Epithelial cell of esophagus (primary cell): ENCODE measurements at regions not wholly inside any gene's neighbourhood (a gene's known extent, or its start where the extent isn't known, plus 50 kb on each side); places are given as distances from the start of the nearest gene placed in this dataset.

Source experiments
- DNase-seq: peaks from one replicate; pipeline ENCODE4 v3.0.0; 2010; ENCODE audit warnings: low read depth
- H3K4me3 ChIP-seq: 2 replicates; pipeline ENCODE4 v1.5.1; 2011; ENCODE audit warnings: mild to moderate bottlenecking, low read length, control low read depth
- TF ChIP-seq, protein P1 (sequence below): IDR thresholded peaks from 2 replicates; pipeline ENCODE4 v1.5.1; 2011; ENCODE audit warnings: low read depth, mild to moderate bottlenecking, low read length, control low read depth, inconsistent platforms; ENCODE audit not compliant: insufficient read depth; ENCODE audit errors: missing control alignments

DNA sequence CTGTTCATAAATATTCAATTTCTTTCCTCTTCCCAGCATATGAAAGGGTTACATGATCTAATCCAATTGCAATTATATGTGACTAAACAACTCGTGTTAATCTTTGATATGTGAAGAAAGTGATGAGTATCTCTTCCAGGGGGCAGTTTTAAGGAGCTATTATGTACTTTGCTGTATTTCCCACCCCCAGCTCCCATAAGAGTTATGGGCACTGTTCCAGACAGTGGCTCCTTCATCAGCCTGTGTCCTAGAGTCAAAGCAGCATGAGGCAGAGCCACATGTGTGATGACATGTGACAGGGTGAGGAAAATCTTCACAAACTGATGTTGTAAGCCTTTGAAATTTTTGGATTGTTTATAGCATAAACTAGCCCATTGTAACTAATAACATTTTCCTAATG lies 315.4 kb downstream of the DIPK2A start:
- H3K4me3 ChIP-seq, result no peak overlapping the region
- no peak for DNase-seq
- TF ChIP-seq, protein P1, sequence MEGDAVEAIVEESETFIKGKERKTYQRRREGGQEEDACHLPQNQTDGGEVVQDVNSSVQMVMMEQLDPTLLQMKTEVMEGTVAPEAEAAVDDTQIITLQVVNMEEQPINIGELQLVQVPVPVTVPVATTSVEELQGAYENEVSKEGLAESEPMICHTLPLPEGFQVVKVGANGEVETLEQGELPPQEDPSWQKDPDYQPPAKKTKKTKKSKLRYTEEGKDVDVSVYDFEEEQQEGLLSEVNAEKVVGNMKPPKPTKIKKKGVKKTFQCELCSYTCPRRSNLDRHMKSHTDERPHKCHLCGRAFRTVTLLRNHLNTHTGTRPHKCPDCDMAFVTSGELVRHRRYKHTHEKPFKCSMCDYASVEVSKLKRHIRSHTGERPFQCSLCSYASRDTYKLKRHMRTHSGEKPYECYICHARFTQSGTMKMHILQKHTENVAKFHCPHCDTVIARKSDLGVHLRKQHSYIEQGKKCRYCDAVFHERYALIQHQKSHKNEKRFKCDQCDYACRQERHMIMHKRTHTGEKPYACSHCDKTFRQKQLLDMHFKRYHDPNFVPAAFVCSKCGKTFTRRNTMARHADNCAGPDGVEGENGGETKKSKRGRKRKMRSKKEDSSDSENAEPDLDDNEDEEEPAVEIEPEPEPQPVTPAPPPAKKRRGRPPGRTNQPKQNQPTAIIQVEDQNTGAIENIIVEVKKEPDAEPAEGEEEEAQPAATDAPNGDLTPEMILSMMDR, result no peak

DNA sequence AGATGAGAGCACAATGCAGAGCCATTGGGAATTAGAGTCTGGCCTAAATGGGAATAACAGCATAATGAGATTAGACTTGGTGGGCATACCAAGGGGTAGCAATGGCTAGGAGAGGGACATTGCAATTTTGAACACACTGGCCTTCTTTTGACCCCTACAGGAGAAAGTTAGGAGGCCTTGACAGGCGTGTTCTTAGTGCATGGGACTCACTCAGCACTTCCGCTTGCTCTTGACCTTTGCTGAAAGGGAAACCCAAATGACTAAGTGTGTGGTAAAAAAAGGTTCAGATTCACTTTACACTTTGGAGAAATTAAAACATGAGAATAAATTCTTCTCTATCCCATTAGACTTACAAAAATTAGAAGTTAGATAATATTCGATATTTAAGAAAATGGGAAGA lies 317.4 kb downstream of the DIPK2A start:
- no peak for DNase-seq
- H3K4me3 ChIP-seq, result no peak overlapping the region
- TF ChIP-seq, protein P1, result no peak

DNA sequence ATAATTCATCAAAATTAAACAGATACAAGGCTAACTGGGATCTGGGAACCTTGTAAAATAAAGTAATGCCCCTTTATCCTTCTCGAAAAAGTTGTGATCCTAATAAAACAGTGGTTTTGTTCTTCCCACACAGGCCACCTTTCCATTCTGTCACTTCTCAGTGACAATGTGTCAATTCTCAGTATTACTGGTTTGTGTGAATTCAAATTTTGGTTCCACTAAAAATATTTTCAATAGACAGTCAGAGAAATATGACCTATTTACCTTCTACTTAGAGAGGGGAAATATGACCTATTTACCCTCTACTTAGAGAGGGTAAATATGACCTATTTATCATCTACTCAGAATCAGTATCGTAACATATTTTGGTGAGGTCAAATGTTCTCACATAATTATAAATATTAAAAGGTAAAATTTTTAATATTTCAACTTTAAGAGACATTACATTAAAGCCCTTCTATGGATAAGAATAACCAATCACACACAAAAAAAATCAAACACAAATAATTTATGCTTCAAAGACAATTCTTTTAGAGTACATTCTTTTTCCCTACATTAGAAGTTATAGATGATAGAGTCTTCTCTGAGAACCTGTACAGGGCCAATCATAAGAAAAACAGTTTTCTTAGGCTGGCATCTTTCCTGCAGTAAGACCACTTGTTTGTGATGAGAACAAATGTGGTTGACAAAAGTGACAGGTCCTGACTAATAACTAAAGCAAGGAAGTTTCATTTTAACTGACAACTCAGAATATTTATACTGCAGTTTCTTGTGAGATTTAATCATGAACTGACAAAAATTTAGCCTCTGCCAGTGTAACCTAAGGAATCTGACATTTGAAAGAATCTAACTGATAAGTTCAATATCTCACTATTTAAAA lies 323.3 kb downstream of the DIPK2A start:
- no peak overlapping the region for H3K4me3 ChIP-seq
- TF ChIP-seq, protein P1, result no peak
- no peak for DNase-seq

DNA sequence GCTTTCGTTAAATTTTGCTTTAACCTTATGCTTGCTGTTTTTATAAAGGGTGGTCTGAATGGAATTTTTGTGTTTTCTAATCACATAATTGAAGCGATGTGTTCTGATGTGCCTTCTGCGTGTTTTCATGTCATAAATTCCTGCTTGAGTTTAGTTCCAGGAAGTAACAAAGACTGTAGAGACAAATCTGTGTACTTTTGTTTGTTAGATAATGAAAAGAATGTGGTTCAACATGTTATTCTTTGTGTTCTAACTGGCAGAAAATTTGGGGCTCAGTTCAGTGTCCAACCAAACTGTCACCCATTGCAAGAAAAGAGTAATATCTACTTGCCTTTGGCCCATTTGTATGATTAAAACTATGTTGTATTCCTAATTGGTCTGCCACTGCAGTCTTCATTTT lies 324.0 kb downstream of the DIPK2A start:
- TF ChIP-seq, protein P1, result no peak
- no peak for DNase-seq
- H3K4me3 ChIP-seq, result no peak overlapping the region

DNA sequence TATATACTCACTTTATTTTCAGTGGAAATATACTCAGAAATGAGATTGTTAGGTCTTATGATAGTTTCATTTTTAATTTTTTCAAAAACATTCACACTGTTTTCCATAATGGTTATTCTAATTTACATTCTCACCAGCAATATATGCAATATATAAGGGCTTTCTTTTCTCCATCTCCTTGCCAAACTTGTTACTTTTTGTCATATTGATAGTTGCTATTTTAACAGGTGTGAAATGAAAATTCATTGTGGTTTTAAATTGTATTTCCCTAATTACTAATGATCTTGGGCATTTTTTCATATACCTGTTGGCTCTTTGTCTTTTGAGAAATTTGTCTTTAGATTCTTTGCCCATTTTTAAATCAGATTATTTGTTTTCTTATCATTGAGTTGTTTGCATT lies 325.2 kb downstream of the DIPK2A start:
- no peak for DNase-seq
- TF ChIP-seq, protein P1, result no peak
- H3K4me3 ChIP-seq, result no peak overlapping the region

DNA sequence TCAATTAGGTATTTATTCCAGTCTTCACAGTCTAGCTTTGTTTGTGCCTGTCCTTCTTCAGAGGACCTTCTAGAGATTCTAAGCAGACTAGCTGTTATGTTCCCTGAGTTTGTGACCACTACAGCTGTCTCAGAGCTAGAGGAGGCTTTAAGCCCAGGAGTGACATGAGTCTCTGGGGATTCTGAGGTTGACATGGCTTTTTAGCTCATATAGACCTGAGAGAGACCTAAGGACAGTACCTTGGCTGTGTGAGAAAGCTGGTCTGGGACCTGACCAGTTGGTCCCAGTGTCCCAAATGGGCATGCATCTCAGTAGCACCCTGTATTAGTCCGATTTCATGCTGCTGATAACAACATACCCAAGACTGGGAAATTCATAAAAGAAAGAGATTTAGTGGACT lies 330.2 kb downstream of the DIPK2A start:
- DNase-seq, result no peak
- H3K4me3 ChIP-seq, result no peak overlapping the region
- TF ChIP-seq, protein P1, result no peak

DNA sequence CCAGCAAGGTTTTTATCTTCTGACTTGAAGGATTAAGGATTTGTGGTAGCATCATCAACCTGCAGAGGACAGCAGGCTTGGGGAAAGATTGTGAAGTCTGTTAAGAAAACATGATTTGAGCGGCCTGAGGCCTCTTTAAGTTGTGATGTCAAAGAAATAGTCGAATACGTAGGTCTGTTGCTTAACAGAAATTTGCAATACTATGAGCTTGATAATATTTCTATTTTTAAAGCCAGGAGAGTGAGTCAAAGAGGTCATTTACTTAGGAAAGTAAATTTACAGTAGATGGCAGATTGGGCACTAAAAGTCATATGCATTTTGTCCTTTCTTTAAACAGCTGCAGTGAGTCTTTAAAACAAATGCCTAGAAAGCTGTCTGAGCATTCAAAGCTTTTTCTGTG lies 336.3 kb downstream of the DIPK2A start:
- TF ChIP-seq, protein P1, result no peak
- no peak overlapping the region for H3K4me3 ChIP-seq

More for the DNA sequence above, 336.3 kb downstream of the DIPK2A start:
- no peak for DNase-seq
